ENCODE measurements at regions not wholly inside any gene's neighbourhood (a gene's known extent, or its start where the extent isn't known, plus 50 kb on each side); places are given as distances from the start of the nearest gene placed in this dataset.

GRCh38 chr1:58325866-58326265 lies 220.7 kb downstream of the OMA1 start:
- no peak for TF ChIP-seq EZH2 (IDR thresholded peaks at IDR 0.05; ENCODE audit: insufficient read depth, poor library complexity, severe bottlenecking)
- no peak for TF ChIP-seq EZH2phosphoT487 (IDR thresholded peaks at IDR 0.05; ENCODE audit: insufficient read depth, low read depth)
